Ovary (tissue), 3 donors: ENCODE measurements at regions not wholly inside any gene's neighbourhood (a gene's known extent, or its start where the extent isn't known, plus 50 kb on each side); places are given as distances from the start of the nearest gene placed in this dataset.

Source experiments
- CTCF ChIP-seq, 3 donors: fragments of 450-650 bp in 2 of 3; fragments of 200-600 bp in 1 of 3; IDR thresholded peaks; one replicate each; pipeline versions ENCODE4 v1.5.1 to v1.8.0; 2016 to 2022; ENCODE audit warnings: antibody characterized with exemption in 3 of 3, mild to moderate bottlenecking in 1 of 3
- EP300 ChIP-seq: sonication (generic); formaldehyde crosslinking; IDR thresholded peaks from one replicate; pipeline ENCODE4 v1.6.1; 2017; ENCODE audit warnings: antibody characterized with exemption
- POLR2A ChIP-seq: fragments of 450-650 bp; IDR thresholded peaks from one replicate; pipeline ENCODE4 v1.6.1; 2017; ENCODE audit warnings: antibody characterized with exemption, mild to moderate bottlenecking, moderate library complexity
- donor health status: DM: no; HTN: no; CAD: no.

GRCh38 chr20:58597249-58597891 is 53.7 kb upstream of the STX16 start:
- TF ChIP-seq CTCF (IDR thresholded peaks at IDR 0.05): no peak
- TF ChIP-seq POLR2A: no peak
- TF ChIP-seq EP300: no peak
